22Rv1 (cell line): ENCODE measurements at regions not wholly inside any gene's neighbourhood (a gene's known extent, or its start where the extent isn't known, plus 50 kb on each side); places are given as distances from the start of the nearest gene placed in this dataset.
"Not testable (repeated sequence)": the region's sequence is repeated elsewhere in the genome, so short reads cannot be mapped to it uniquely, and the experiment has no call there.

Source experiments
- H3K27ac ChIP-seq: fragments of 450-650 bp; 2 replicates; pipeline ENCODE4 v1.5.1; 2017
- CTCF ChIP-seq: fragments of 450-650 bp; IDR thresholded peaks from 2 replicates; pipeline ENCODE4 v1.5.1; 2017; ENCODE audit warnings: mild to moderate bottlenecking
- ZFX ChIP-seq: fragments of 450-650 bp; IDR thresholded peaks from 2 replicates; pipeline ENCODE4 v1.6.1; 2017; ENCODE audit warnings: antibody characterized with exemption, borderline replicate concordance

- no peak for TF ChIP-seq ZFX
- no peak for TF ChIP-seq CTCF
- no peak overlapping the region for H3K27ac ChIP-seq
Observed at GRCh38 chr5:128722551-128722950, 184.5 kb upstream of the FBN2 start.

- H3K27ac ChIP-seq = not testable (repeated sequence)
Observed at GRCh38 chr5:128730021-128730420, 192.0 kb upstream of the FBN2 start.

- not testable (repeated sequence) for H3K27ac ChIP-seq
Observed at GRCh38 chr5:128735656-128736055, 197.6 kb upstream of the FBN2 start.

- TF ChIP-seq CTCF (no peak), ZFX (no peak)
- H3K27ac ChIP-seq = no peak overlapping the region
Observed at GRCh38 chr5:128736553-128736952, 198.5 kb upstream of the FBN2 start.

GRCh38 chr5:128749136-128749898 lies 211.3 kb upstream of the FBN2 start:
- no peak for TF ChIP-seq CTCF
- no peak for TF ChIP-seq ZFX
- H3K27ac ChIP-seq = no peak overlapping the region

- H3K27ac ChIP-seq = no peak overlapping the region
Observed at GRCh38 chr5:128750155-128750554, 212.1 kb upstream of the FBN2 start.

GRCh38 chr5:128757196-128757959 lies 207.9 kb upstream of the SLC27A6 start:
- no peak for TF ChIP-seq ZFX
- no peak for TF ChIP-seq CTCF
- H3K27ac ChIP-seq = no peak overlapping the region

More at GRCh38 chr5:128750155-128750554, 212.1 kb upstream of the FBN2 start:
- no peak for TF ChIP-seq ZFX
- TF ChIP-seq CTCF = no peak

GRCh38 chr5:128762661-128763306 lies 202.5 kb upstream of the SLC27A6 start:
- H3K27ac ChIP-seq = no peak overlapping the region
- TF ChIP-seq CTCF = no peak
- no peak for TF ChIP-seq ZFX
